RWPE1 (cell line): ENCODE measurements at regions not wholly inside any gene's neighbourhood (a gene's known extent, or its start where the extent isn't known, plus 50 kb on each side); places are given as distances from the start of the nearest gene placed in this dataset.

Source experiments
- CTCF ChIA-PET: fragments of 350-600 bp; sonication (Branson Sonifier 250); formaldehyde crosslinking; extraction: SDS; loops from one replicate; lab custom pipeline; 2021; lab: Yijun Ruan, JAX
- POLR2A ChIA-PET: fragments of 400-600 bp; formaldehyde crosslinking; extraction: SDS; loops from one replicate; lab custom pipeline; 2020; ENCODE audit warnings: antibody characterized with exemption; ENCODE audit not compliant: low non-redundant PET; lab: Yijun Ruan, JAX
- DNase-seq: peaks from one replicate; pipeline ENCODE4 v3.0.0; 2012; ENCODE audit warnings: low spot score
- H3K27ac ChIP-seq: fragments of 450-650 bp; 2 replicates; pipeline ENCODE4 v1.5.1; 2017
- TF ChIP-seq, protein P1 (sequence below): fragments of 450-650 bp; conservative IDR thresholded peaks from 2 replicates; pipeline ENCODE4 v1.5.1; 2017; ENCODE audit warnings: low read depth, mild to moderate bottlenecking

DNA sequence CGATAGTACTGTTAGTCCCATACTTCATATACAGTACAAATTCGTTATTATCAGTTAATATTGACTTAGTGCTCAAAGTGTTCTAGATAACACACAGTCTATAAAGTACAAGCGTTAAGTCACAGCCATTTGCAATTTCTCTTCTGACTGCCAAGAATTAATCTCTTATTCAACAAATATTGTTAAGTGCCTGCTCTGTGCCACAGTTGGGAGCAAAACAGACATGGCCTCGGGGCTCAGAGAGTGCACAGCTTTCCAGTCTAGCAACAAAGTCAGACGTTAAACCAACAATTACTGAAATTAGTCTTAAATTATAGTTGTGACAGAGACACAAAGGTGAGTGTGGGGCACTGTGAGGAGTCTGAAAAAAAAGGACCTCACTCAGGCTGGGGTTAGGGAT is 113.0 kb upstream of the DPP6 start:
- ChIA-PET CTCF (no interaction called here), POLR2A (no interaction called here)
- TF ChIP-seq, protein P1, sequence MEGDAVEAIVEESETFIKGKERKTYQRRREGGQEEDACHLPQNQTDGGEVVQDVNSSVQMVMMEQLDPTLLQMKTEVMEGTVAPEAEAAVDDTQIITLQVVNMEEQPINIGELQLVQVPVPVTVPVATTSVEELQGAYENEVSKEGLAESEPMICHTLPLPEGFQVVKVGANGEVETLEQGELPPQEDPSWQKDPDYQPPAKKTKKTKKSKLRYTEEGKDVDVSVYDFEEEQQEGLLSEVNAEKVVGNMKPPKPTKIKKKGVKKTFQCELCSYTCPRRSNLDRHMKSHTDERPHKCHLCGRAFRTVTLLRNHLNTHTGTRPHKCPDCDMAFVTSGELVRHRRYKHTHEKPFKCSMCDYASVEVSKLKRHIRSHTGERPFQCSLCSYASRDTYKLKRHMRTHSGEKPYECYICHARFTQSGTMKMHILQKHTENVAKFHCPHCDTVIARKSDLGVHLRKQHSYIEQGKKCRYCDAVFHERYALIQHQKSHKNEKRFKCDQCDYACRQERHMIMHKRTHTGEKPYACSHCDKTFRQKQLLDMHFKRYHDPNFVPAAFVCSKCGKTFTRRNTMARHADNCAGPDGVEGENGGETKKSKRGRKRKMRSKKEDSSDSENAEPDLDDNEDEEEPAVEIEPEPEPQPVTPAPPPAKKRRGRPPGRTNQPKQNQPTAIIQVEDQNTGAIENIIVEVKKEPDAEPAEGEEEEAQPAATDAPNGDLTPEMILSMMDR: no peak
- no peak for DNase-seq
- H3K27ac ChIP-seq: no peak overlapping the region

DNA sequence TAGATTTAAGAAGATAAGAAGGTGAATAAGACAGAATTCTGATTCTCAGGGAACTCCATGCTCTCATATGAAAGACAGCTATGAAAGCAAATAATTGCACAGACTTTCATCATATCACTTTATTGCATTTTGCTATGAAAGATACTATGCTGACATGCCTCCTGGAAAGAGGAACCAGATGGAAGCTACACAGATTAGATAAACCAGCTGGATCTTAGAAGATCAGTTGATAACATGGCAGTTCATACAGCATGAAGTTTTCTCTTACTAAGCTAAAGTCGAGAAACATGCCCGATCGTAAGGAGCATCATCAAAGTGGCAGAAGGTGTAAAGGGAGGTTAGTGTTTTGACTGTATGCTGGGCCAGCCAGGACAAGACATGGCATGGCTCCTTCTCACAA is 112.5 kb upstream of the DPP6 start:
- TF ChIP-seq, protein P1: no peak
- ChIA-PET POLR2A (no interaction called here), CTCF (no interaction called here)
- no peak for DNase-seq
- no peak overlapping the region for H3K27ac ChIP-seq

GRCh38 chr7:153941061-153941460 is 111.1 kb upstream of the DPP6 start:
- no peak for DNase-seq
- TF ChIP-seq, protein P1: no peak
- ChIA-PET CTCF (no interaction called here), POLR2A (no interaction called here)
- H3K27ac ChIP-seq: no peak overlapping the region

GRCh38 chr7:153942036-153942435 is 110.2 kb upstream of the DPP6 start:
- H3K27ac ChIP-seq: no peak overlapping the region
- POLR2A ChIA-PET: no interaction called here
- CTCF ChIA-PET: no interaction called here
- TF ChIP-seq, protein P1: no peak
- no peak for DNase-seq

DNA sequence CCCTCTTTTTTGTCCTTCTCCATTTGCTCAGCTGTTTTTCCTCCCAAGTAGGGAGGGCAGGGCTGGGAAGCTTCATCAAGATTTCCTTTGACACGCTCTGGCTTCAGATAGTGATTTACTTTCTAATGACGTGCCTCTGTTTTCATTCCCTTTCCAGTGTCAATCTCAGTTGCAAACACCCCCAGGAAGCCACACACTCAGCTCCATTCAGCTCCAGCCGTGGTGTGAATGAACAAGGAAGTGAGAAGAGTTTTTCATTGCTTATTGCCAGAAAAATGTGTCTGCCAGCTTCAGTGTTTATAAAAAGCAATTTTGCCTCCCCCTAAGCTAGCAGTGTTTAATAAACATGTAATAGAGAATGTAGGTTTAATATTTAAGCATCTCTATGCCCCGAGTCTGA is 108.7 kb upstream of the DPP6 start:
- ChIA-PET POLR2A (no interaction called here), CTCF (no interaction called here)
- no peak for DNase-seq
- TF ChIP-seq, protein P1: no peak
- no peak overlapping the region for H3K27ac ChIP-seq

DNA sequence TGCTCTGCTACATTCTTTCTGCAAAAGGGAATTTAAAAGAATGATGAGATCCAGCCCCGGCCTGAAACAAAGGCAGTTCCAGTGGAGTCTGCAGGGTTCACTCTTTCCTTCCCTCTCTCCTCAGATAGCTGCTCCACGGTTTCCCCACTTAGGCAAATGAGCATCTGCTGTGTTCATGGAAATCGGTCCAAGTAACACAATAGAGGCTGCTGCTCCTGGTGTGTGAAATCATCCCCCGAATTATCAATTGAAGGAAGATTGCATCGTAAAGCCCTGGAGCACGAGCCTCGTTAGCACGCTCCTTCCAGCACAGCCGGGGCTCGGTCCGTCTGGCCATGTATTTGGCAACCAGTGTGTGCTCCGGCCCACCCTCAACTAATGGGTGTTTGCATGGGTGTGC is 108.3 kb upstream of the DPP6 start:
- CTCF ChIA-PET: no interaction called here
- POLR2A ChIA-PET: no interaction called here
- no peak for DNase-seq
- TF ChIP-seq, protein P1: no peak
- no peak overlapping the region for H3K27ac ChIP-seq

DNA sequence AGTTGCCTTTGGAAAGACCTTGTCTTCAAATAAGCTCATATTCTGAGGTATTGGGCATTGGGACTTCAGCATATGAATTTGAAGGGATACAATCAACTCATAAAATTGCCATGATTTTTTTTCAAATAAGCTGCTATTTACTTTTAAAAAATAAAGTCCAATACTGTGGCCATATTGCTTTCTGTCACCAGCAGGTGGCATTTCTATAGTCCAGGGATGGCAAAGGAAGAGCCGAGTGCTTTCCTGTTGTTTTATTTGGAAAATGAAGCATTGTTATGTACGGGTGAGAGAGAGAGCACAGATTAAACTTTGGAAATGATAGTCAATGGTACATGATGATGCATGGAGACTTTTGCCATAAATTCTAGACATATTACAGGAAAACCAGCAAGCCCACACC is 104.1 kb upstream of the DPP6 start:
- H3K27ac ChIP-seq: no peak overlapping the region
- no peak for DNase-seq
- TF ChIP-seq, protein P1: no peak
- ChIA-PET CTCF (no interaction called here), POLR2A (no interaction called here)
